Stimulated activated effector memory CD8-positive, alpha-beta T cell treated with anti-CD3 and anti-CD28 coated beads, Interleukin-12 subunit alpha, Interleukin-12 subunit beta, amount 100 ng/mL, for 72 hours (primary cell): ENCODE measurements at regions not wholly inside any gene's neighbourhood (a gene's known extent, or its start where the extent isn't known, plus 50 kb on each side); places are given as distances from the start of the nearest gene placed in this dataset.
A peak's percentile ranks its signal among the peaks of the same experiment; 100 is the strongest.
"Not testable (repeated sequence)": the region's sequence is repeated elsewhere in the genome, so short reads cannot be mapped to it uniquely, and the experiment has no call there.

Source experiments
- ATAC-seq: fragments of 150-1000 bp; cut with Tn5 transposase; 2 replicates; pipeline ENCODE4 v1.10.0; 2021
- DNase-seq, 2 donors: peaks; one replicate each; pipeline ENCODE4 v3.0.0; 2021 to 2022; ENCODE audit warnings: low spot score in 2 of 2
- H3K27ac Mint-ChIP-seq: one replicate; pipeline ENCODE4 v1.8.0; 2022; ENCODE audit warnings: mild to moderate bottlenecking, mixed read lengths
- H3K36me3 Mint-ChIP-seq: one replicate; pipeline ENCODE4 v1.8.0; 2022; ENCODE audit warnings: mild to moderate bottlenecking, mixed read lengths
- H3K4me1 Mint-ChIP-seq: one replicate; pipeline ENCODE4 v1.8.0; 2022; ENCODE audit warnings: mixed read lengths
- H3K4me3 Mint-ChIP-seq: one replicate; pipeline ENCODE4 v1.8.0; 2022; ENCODE audit warnings: mild to moderate bottlenecking, mixed read lengths
- H3K9me3 Mint-ChIP-seq: one replicate; pipeline ENCODE4 v1.8.0; 2022; ENCODE audit warnings: mixed read lengths

DNA sequence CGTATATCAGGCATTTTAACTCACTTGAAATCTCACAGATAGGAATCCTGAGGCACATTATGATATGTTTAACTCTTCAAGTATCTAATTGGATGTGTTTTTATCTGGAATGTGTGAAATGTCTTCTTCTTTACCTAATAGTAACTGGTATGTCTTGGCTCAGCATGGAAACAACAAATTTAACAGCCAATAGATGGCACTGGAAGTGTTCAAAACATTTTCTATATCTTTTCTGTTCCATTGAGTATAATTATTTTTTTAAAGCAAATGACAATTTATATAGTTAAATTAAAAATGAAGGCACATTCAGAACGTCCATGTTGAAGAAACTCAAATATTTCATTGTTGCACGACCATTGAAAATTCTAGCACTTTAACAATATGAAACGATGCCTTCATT, 164.6 kb upstream of the SLC16A7 start:
- DNase-seq (no peak), ATAC-seq (no peak)
- Mint-ChIP-seq H3K9me3 (no peaks in the 10 kb centered on the region), H3K4me1 (no peaks in the 10 kb centered on the region), H3K36me3 (no peaks in the 10 kb centered on the region), H3K4me3 (no peak overlapping the region), H3K27ac (no peak overlapping the region)

DNA sequence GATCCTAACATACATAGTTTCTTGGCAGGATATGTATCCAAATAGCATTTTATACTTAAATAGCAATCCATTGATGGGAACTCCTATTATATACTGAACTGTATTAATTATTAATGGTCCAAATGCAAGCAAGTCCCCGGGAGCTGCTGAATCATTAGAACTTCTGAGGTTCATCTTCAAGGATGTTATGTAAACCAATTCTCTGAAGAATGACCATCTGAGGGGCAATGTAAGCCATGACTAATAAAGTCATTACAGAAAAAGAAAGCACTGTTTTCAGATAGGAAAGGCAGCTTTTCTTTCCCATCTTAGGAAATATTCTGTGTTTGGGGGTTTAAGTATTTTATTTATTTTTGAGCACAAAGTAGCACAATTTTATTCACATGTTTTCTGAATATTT, 166.1 kb upstream of the SLC16A7 start:
- Mint-ChIP-seq H3K4me3 (no peak overlapping the region), H3K36me3 (no peaks in the 10 kb centered on the region), H3K9me3 (no peaks in the 10 kb centered on the region), H3K4me1 (no peaks in the 10 kb centered on the region), H3K27ac (no peak overlapping the region)
- ATAC-seq: no peak
- no peak for DNase-seq

DNA sequence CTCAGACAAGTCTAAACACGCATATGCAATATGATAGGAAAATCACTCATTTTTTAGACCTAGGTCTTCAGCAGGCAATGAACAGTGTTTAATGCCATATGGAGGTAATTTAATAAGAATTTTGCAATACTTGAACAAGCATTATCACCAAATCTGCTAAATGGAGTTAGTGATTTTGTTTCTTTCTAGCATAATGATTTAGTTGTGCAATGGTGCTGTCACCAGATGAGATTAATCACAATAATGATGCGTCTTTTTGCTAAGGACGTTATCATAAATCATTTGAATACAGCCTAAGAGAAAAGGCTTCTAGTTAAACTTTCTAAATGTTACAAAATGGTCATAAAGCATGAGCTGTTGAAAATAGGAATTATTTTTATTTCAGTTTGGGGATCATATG, 170.0 kb upstream of the SLC16A7 start:
- H3K9me3 Mint-ChIP-seq: no peaks in the 10 kb centered on the region
- H3K27ac Mint-ChIP-seq: no peak overlapping the region
- no peaks in the 10 kb centered on the region for H3K36me3 Mint-ChIP-seq
- ATAC-seq (no peak), DNase-seq (no peak)
- H3K4me3 Mint-ChIP-seq: no peak overlapping the region
- no peaks in the 10 kb centered on the region for H3K4me1 Mint-ChIP-seq

DNA sequence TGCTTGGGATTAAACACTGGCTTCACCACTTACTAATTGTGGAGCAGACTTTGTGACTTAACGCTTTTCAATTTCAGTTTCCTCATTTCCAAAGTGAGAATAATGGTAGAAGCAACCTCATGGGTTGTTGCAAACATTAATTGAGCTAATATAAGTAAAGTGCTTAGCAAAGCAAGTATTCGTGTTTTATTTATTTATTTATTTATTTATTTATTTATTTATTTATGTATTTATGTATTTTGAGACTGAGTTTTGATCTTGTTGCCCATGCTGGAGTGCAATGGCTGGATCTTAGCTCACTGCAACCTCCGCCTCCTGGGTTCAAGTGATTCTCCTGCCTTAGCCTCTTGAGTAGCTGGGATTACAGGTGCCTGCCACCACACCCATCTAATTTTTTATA, 171.2 kb upstream of the SLC16A7 start:
- H3K4me1 Mint-ChIP-seq, DNase-seq, H3K36me3 Mint-ChIP-seq, ATAC-seq, H3K27ac Mint-ChIP-seq, H3K9me3 Mint-ChIP-seq, H3K4me3 Mint-ChIP-seq: not testable (repeated sequence)

DNA sequence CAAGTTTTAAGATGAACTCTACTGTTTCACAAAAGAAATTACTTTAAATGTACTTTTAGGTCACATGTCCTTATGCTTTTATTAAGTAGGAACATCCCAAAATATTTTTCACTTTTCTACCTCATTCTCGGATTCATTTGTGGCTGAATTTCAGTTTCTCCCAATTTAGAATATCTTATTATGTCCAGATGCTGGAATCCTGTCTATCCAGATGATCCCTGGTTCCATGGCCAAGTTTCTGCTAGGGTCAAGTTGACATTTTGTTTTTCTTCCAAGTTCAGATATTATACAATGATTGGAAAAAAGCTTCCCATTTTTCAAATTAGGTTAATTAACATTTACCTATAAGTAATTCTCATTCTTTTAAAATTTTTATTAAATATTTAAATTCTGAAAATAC, 181.8 kb upstream of the SLC16A7 start:
- Mint-ChIP-seq H3K4me1 (no peaks in the 10 kb centered on the region), H3K4me3 (no peak overlapping the region), H3K36me3 (no peaks in the 10 kb centered on the region), H3K9me3 (no peaks in the 10 kb centered on the region), H3K27ac (no peak overlapping the region)
- no peak for DNase-seq
- no peak for ATAC-seq

DNA sequence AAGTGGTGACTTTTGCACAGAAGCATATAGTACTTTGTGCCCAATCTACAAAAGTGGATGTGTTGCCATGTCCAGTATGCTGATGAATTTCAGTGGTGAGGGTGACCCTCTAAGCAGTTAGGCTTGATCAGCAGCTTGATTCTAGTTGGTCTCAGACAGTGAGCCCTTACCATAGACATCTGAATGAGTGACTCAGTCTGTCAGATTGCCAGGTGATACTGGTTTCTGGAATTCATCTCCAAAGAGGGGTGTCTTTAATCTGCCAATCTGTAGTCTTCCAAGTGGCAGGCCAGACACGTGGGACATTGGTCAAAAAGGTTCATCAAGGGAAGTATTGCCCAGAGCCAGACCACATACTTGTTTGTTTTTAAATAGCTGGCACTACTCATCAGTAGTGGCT, 187.4 kb upstream of the SLC16A7 start:
- no peak overlapping the region for H3K27ac Mint-ChIP-seq

DNA sequence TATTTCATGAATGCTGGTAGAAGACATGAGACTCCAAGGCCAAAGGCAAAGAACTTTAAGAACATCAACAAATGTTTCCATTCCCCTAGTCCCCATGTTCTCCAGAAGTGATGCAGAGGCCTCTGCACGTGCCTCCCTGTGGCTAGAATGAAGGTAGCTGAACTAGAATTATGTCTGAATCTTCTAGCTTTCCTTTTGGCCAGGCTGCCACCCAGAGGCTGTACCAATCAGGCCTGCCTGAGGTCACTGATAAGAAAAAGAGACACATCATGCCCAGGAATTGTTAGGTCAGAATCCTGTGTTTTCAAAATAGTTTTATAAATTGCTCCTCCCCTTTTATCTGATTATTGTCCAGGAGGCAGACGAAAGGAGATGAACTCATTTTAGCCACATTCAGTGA, 188.0 kb upstream of the SLC16A7 start:
- Mint-ChIP-seq H3K36me3 (no peaks in the 10 kb centered on the region), H3K9me3 (no peaks in the 10 kb centered on the region), H3K4me3 (no peak overlapping the region), H3K4me1 (no peaks in the 10 kb centered on the region), H3K27ac (no peak overlapping the region)
- DNase-seq: no peak
- ATAC-seq: no peak

More for the DNA sequence above, 187.4 kb upstream of the SLC16A7 start:
- H3K4me3 Mint-ChIP-seq: no peak overlapping the region
- DNase-seq (no peak), ATAC-seq (peak; percentile 34)
- no peaks in the 10 kb centered on the region for H3K9me3 Mint-ChIP-seq
- no peaks in the 10 kb centered on the region for H3K36me3 Mint-ChIP-seq
- no peaks in the 10 kb centered on the region for H3K4me1 Mint-ChIP-seq

GRCh38 chr12:59405992-59406391, 189.8 kb upstream of the SLC16A7 start:
- Mint-ChIP-seq H3K36me3 (no peaks in the 10 kb centered on the region), H3K27ac (no peak overlapping the region), H3K4me3 (no peak overlapping the region), H3K4me1 (no peaks in the 10 kb centered on the region), H3K9me3 (no peaks in the 10 kb centered on the region)
- ATAC-seq: peak; percentile 34
- no peak for DNase-seq

DNA sequence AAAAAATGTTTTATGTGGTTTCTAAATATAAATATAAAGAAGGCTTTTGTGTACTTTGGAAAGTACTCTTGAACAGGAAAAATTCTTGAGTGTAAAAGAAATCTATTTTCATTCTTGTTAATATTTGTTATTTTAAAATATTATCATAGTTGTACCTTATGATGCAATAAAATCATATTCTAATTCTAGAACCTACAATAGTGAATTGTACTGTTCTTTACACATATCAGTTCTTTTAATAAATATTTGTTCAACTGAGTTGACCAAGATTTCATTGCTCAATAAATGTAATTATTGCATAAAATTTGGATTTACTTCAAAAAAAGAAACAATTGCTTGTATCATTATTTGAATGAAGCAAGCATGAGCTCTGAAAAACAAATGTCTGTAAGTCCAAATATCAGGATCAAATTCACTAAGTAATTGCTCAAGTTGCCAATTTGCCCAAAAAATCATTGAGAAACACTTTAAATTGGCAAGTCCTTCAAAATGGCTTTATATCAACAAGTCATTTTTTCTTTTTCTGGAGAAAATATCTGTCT, 191.6 kb upstream of the SLC16A7 start:
- ATAC-seq: no peak
- Mint-ChIP-seq H3K27ac (no peak overlapping the region), H3K36me3 (no peaks in the 10 kb centered on the region), H3K9me3 (no peaks in the 10 kb centered on the region), H3K4me3 (no peak overlapping the region), H3K4me1 (no peaks in the 10 kb centered on the region)
- DNase-seq: no peak

GRCh38 chr12:59403259-59403932, 192.4 kb upstream of the SLC16A7 start:
- Mint-ChIP-seq H3K9me3 (no peaks in the 10 kb centered on the region), H3K27ac (no peak overlapping the region), H3K4me1 (no peaks in the 10 kb centered on the region), H3K36me3 (no peaks in the 10 kb centered on the region), H3K4me3 (no peak overlapping the region)
- no peak for DNase-seq
- peak; percentile 55 for ATAC-seq

- Mint-ChIP-seq H3K9me3 (no peaks in the 10 kb centered on the region), H3K36me3 (no peaks in the 10 kb centered on the region), H3K27ac (no peak overlapping the region), H3K4me3 (no peak overlapping the region), H3K4me1 (no peaks in the 10 kb centered on the region)
- DNase-seq: no peak
- ATAC-seq: no peak
These were observed 194.0 kb upstream of the SLC16A7 start for GRCh38 chr12:59401862-59402261.

- Mint-ChIP-seq H3K4me3 (no peak overlapping the region), H3K4me1 (no peaks in the 10 kb centered on the region), H3K36me3 (no peaks in the 10 kb centered on the region), H3K9me3 (no peaks in the 10 kb centered on the region), H3K27ac (no peak overlapping the region)
- ATAC-seq (peak; percentile 43), DNase-seq (no peak)
These were observed 197.7 kb upstream of the SLC16A7 start for GRCh38 chr12:59398164-59398563.

GRCh38 chr12:59396919-59397318, 198.9 kb upstream of the SLC16A7 start:
- Mint-ChIP-seq H3K27ac (no peak overlapping the region), H3K4me1 (no peaks in the 10 kb centered on the region)
- ATAC-seq: no peak

GRCh38 chr12:59396519-59396918, 199.3 kb upstream of the SLC16A7 start:
- no peak overlapping the region for H3K27ac Mint-ChIP-seq
- no peak overlapping the region for H3K4me3 Mint-ChIP-seq
- no peaks in the 10 kb centered on the region for H3K36me3 Mint-ChIP-seq
- no peak for DNase-seq
- no peaks in the 10 kb centered on the region for H3K9me3 Mint-ChIP-seq
- no peak for ATAC-seq
- no peaks in the 10 kb centered on the region for H3K4me1 Mint-ChIP-seq

More at GRCh38 chr12:59396919-59397318, 198.9 kb upstream of the SLC16A7 start:
- H3K36me3 Mint-ChIP-seq: no peaks in the 10 kb centered on the region
- H3K4me3 Mint-ChIP-seq: no peak overlapping the region
- no peak for DNase-seq
- H3K9me3 Mint-ChIP-seq: no peaks in the 10 kb centered on the region

- not testable (repeated sequence) for H3K4me1 Mint-ChIP-seq, DNase-seq, H3K36me3 Mint-ChIP-seq, H3K27ac Mint-ChIP-seq, ATAC-seq, H3K4me3 Mint-ChIP-seq, H3K9me3 Mint-ChIP-seq
These were observed 200.5 kb upstream of the SLC16A7 start for GRCh38 chr12:59395310-59395709.

DNA sequence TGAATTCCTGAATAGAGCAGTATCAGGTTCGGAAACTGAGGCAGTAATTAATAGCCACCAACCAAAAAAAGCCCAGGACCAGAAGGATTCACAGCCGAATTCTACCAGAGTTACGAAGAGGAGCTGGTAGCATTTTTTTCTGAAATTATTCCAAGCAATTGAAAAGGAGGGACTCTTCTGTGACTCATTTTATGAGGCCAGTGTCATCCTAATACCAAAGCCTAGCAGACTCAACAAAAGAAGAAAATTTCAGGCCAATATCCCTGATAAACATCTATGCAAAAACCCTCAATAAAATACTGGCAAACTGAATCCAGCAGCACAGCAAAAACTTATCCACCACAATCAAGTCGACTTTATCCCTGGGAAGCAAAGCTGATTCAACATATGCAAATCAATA, 202.3 kb upstream of the SLC16A7 start:
- H3K4me3 Mint-ChIP-seq: no peak overlapping the region
- H3K4me1 Mint-ChIP-seq: no peaks in the 10 kb centered on the region
- no peaks in the 10 kb centered on the region for H3K9me3 Mint-ChIP-seq
- DNase-seq (no peak), ATAC-seq (no peak)
- H3K27ac Mint-ChIP-seq: no peak overlapping the region
- H3K36me3 Mint-ChIP-seq: no peaks in the 10 kb centered on the region
